GM19463 (cell line): ENCODE measurements at regions not wholly inside any gene's neighbourhood (a gene's known extent, or its start where the extent isn't known, plus 50 kb on each side); places are given as distances from the start of the nearest gene placed in this dataset.

Experiments used
- ATAC-seq: cut with Tn5 transposase; IDR thresholded peaks from one replicate; pipeline ENCODE4 v1.9.1; 2021; ENCODE audit warnings: mild to moderate bottlenecking, moderate library complexity; ENCODE audit not compliant: unreplicated experiment

- ATAC-seq, result no peak
Measured at GRCh38 chr12:47024463-47024862, 55.0 kb upstream of the PCED1B start.

DNA sequence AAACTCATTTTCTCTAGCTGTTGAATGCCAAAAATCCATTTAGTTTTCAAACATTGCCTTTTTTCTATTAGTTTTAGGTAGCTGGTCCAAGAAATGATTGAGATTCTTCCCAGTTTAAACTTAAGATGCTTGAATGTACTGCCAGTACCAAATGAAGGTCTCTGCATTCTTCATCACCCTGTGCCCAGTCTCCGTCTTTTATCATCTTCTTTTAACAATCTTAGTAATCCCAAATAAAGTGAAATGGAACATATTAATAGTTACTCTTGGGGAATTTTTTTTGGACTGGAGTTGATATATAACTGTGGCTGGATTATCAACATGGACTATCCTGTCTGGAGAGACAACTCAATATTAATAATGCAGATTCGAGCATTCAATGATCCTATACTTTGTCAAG lies 54.1 kb upstream of the PCED1B start:
- ATAC-seq, result no peak

GRCh38 chr12:47025798-47026197 lies 53.6 kb upstream of the PCED1B start:
- no peak for ATAC-seq

DNA sequence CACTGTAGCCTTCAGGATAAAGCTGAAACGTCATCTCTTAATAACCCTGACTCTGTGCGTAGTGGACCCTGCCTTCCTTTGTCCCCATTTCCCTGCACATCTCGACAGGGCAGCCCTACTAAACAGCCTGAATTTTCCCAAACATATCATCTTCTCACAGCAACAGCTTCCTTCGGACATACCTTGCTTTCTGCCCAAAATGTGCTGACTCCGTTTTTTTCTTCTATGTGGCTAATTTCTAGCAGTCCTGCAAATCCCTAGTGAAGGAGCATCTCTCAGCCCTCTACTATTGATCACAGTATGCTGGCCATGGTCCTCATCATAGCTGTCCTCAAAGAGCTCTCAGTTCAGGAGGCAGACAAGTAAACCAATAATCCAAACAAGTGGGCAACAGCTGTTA lies 53.1 kb upstream of the PCED1B start:
- ATAC-seq, result no peak
